HCT116 (cell line): ENCODE measurements at regions not wholly inside any gene's neighbourhood (a gene's known extent, or its start where the extent isn't known, plus 50 kb on each side); places are given as distances from the start of the nearest gene placed in this dataset.
"Not testable (repeated sequence)": the region's sequence is repeated elsewhere in the genome, so short reads cannot be mapped to it uniquely, and the experiment has no call there.

Experiments
- ATAC-seq: fragments of 200-7000 bp; cut with Tn5 transposase; 2 replicates; pipeline ENCODE4 v1.9.1; 2020; ENCODE audit warnings: mild to moderate bottlenecking, moderate library complexity
- BruUV-seq: library from RNA; stranded (reverse); fragments of 400-500 nt; replicated peaks from 2 replicates; lab custom pipeline; 2021; lab: Mats Ljungman, UMichigan
- CTCF ChIA-PET: fragments of 300-600 bp; sonication (Branson Sonifier 250); formaldehyde crosslinking; loops from one replicate; lab custom pipeline; 2021; ENCODE audit warnings: antibody characterized with exemption; lab: Charles Lee
- POLR2A ChIA-PET: fragments of 300-600, 350-600 bp; sonication (Branson Sonifier 250); formaldehyde crosslinking; loops from one replicate; lab custom pipeline; 2021; ENCODE audit warnings: antibody characterized with exemption; lab: Charles Lee
- RAD21 ChIA-PET, 2 experiments: fragments of 300-600 bp; sonication (Branson Sonifier 250); formaldehyde crosslinking; loops; one replicate each; lab custom pipeline; 2023; ENCODE audit warnings: low total read pairs in 2 of 2; ENCODE audit not compliant: uncharacterized antibody in 2 of 2, unreplicated experiment in 2 of 2, low non-redundant PET in 1 of 2; lab: Charles Lee
- DNase-seq: peaks from one replicate; pipeline ENCODE4 v3.0.0-alpha.2; 2010; ENCODE audit warnings: low read depth, low spot score
- H2AFZ ChIP-seq: fragments of 200-600 bp; shearing (Covaris generic), sonication (generic); 2 replicates; pipeline ENCODE4 v1.6.1; 2017; ENCODE audit warnings: low read depth, mixed run types, mixed read lengths, antibody characterized with exemption, low read length; ENCODE audit not compliant: poor library complexity, severe bottlenecking
- H3K27ac ChIP-seq: 2 replicates; pipeline ENCODE4 v1.5.1; 2012; ENCODE audit warnings: low read depth, low read length
- H3K27me3 ChIP-seq: fragments of 200-600 bp; sonication (generic); 2 replicates; pipeline ENCODE4 v1.6.1; 2016; ENCODE audit warnings: mixed run types, low read length, mixed read lengths; ENCODE audit not compliant: insufficient read depth
- H3K36me3 ChIP-seq, 2 experiments: fragments of 200-500 bp in 1 of 2; fragments of 200-600 bp in 1 of 2; sonication (Bioruptor generic) in 1 of 2; sonication (generic) in 1 of 2; 2 replicates each; pipeline versions ENCODE4 v1.5.1 to v1.6.1; 2014 to 2016; ENCODE audit warnings: low read length in 2 of 2, inconsistent platforms in 1 of 2, mixed read lengths in 1 of 2, mixed run types in 1 of 2; ENCODE audit not compliant: insufficient read depth in 2 of 2, control insufficient read depth in 1 of 2
- H3K4me1 ChIP-seq, 2 experiments: fragments of 200-600 bp in 1 of 2; sonication (generic) in 1 of 2; 2 replicates each; pipeline versions ENCODE4 v1.5.1 to v1.6.1; 2012 to 2017; ENCODE audit warnings: low read length in 2 of 2, inconsistent platforms in 1 of 2, mild to moderate bottlenecking in 1 of 2, mixed read lengths in 1 of 2, mixed run types in 1 of 2, moderate library complexity in 1 of 2; ENCODE audit not compliant: insufficient read depth in 2 of 2, control insufficient read depth in 1 of 2
- H3K4me2 ChIP-seq: fragments of 200-600 bp; sonication (generic); 2 replicates; pipeline ENCODE4 v1.6.1; 2017; ENCODE audit warnings: mixed run types, low read length, mixed read lengths
- H3K4me3 ChIP-seq, 2 experiments: fragments of 200-600 bp in 1 of 2; sonication (generic) in 1 of 2; replicated peaks in 1 of 2; 2 replicates each; pipeline ENCODE4 v1.5.1; 2011 to 2016; ENCODE audit warnings: low read length in 2 of 2, control low read depth in 1 of 2, low read depth in 1 of 2, mild to moderate bottlenecking in 1 of 2, mixed read lengths in 1 of 2, mixed run types in 1 of 2
- H3K79me2 ChIP-seq: fragments of 200-600 bp; sonication (generic); 2 replicates; pipeline ENCODE4 v1.6.1; 2017; ENCODE audit warnings: mild to moderate bottlenecking, mixed run types, low read length, moderate library complexity, mixed read lengths; ENCODE audit not compliant: insufficient read depth
- H3K9ac ChIP-seq: fragments of 200-600 bp; sonication (generic); 2 replicates; pipeline ENCODE4 v1.6.1; 2016; ENCODE audit warnings: low read length, mixed read lengths
- H3K9me2 ChIP-seq: fragments of 200-600 bp; sonication (generic), shearing (Covaris generic); 2 replicates; pipeline ENCODE4 v1.6.1; 2017; ENCODE audit warnings: mixed run types, mild to moderate bottlenecking, moderate library complexity; ENCODE audit not compliant: insufficient read depth
- H3K9me3 ChIP-seq, 2 experiments: fragments of 200-500 bp in 1 of 2; fragments of 200-600 bp in 1 of 2; sonication (Bioruptor generic) in 1 of 2; sonication (generic) in 1 of 2; 2 replicates each; pipeline ENCODE4 v1.6.1; 2014 to 2017; ENCODE audit warnings: low read length in 2 of 2, mixed read lengths in 2 of 2, inconsistent platforms in 1 of 2, low read depth in 1 of 2, mild to moderate bottlenecking in 1 of 2, mixed run types in 1 of 2, moderate library complexity in 1 of 2; ENCODE audit not compliant: control insufficient read depth in 1 of 2, insufficient read depth in 1 of 2
- H4K20me1 ChIP-seq: fragments of 200-600 bp; sonication (generic), shearing (Covaris generic); 2 replicates; pipeline ENCODE4 v1.6.1; 2017; ENCODE audit warnings: mixed run types, mild to moderate bottlenecking, moderate library complexity; ENCODE audit not compliant: insufficient read depth
- CBX3 ChIP-seq: IDR thresholded peaks from 2 replicates; pipeline ENCODE4 v1.6.1; 2012; ENCODE audit warnings: low read depth
- FOSL1 ChIP-seq: IDR thresholded peaks from 2 replicates; pipeline ENCODE4 v1.6.1; 2012; ENCODE audit warnings: low read depth
- JUND ChIP-seq: IDR thresholded peaks from 2 replicates; pipeline ENCODE4 v1.6.1; 2012
- POLR2AphosphoS5 ChIP-seq: IDR thresholded peaks from 2 replicates; pipeline ENCODE4 v1.6.1; 2011; ENCODE audit warnings: mild to moderate bottlenecking, low read depth, low read length, moderate library complexity
- RAD21 ChIP-seq: IDR thresholded peaks from 2 replicates; pipeline ENCODE4 v1.6.1; 2012; ENCODE audit warnings: low read depth, mild to moderate bottlenecking
- SIN3A ChIP-seq: IDR thresholded peaks from 2 replicates; pipeline ENCODE4 v1.6.1; 2012; ENCODE audit warnings: low read depth
- SP1 ChIP-seq: IDR thresholded peaks from 2 replicates; pipeline ENCODE4 v1.6.1; 2012; ENCODE audit warnings: low read depth
- intact Hi-C: fragments of 100-400 bp; cut with micrococcal nuclease; formaldehyde crosslinking; loops from 2 replicates; pipeline ENCODE4 v1.10.0; 2022
- TF ChIP-seq, protein P1 (sequence below): IDR thresholded peaks from 2 replicates; pipeline ENCODE4 v1.6.1; 2012

- H3K36me3 ChIP-seq, result peaks cover 0 to 17% of the 10 kb centered on the region in 2 experiments; a peak in 1 of 4 replicates
These were observed 928.0 kb upstream of the ALCAM start for GRCh38 chr3:104438706-104439105.

DNA sequence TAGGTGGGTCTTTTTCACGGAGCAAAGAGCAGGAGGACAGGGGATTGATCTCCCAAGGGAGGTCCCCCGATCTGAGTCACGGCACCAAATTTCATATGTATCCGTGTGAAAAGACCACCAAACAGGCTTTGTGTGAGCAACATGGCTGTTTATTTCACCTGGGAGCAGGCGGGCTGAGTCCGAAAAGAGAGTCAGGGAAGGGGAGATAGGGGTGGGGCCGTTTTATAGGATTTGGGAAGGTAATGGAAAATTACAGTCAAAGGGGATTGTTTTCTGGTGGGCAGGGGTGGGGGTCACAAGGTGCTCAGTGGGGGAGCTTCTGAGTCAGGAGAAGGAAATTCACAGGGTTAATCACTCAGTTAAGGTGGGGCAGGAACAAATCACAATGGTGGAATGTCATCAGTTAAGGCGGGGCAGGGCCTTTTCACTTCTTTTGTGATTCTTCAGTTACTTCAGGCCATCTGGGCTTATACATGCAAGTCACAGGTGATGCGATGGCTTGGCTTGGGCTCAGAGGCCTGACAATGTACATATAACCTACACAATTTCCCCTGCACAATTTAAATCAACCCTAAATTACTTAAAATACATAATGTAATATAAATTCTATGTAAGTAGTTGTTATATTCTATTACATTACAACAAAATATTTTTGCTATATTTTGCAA is 921.3 kb upstream of the ALCAM start:
- CTCF ChIA-PET, result interaction anchor here (0.9 kb wide), 1 partner anchor 16 kb away, joined by 3 read pairs; no protein-coding TSS in a partner anchor
- POLR2A ChIA-PET, result interaction anchor here (1.6 kb wide), 1 partner anchor 8 kb away, joined by 6 read pairs; no protein-coding TSS in a partner anchor
- H2AFZ ChIP-seq, RAD21 ChIA-PET, H3K27me3 ChIP-seq, H3K36me3 ChIP-seq, H3K9me2 ChIP-seq, H4K20me1 ChIP-seq, intact Hi-C loops, BruUV-seq, H3K9me3 ChIP-seq: not testable (repeated sequence)
- H3K27ac ChIP-seq, result peak overlapping the region; percentile 92
- peak overlapping the region; percentile 67 to 74 for H3K4me3 ChIP-seq
- H3K4me2 ChIP-seq, result peak overlapping the region; percentile 74
- H3K4me1 ChIP-seq, result peaks cover 16 to 43% of the 10 kb centered on the region in 2 experiments
- TF ChIP-seq SP1, result peak; percentile 75
- 0 out of 2 replicates have a peak, but pooled peaks have one; percentile 58 for TF ChIP-seq CBX3
- TF ChIP-seq FOSL1, result 0 out of 2 replicates have a peak, but pooled peaks have one; percentile 38
- TF ChIP-seq POLR2AphosphoS5, result peak; percentile 83
- peak; percentile 47 for TF ChIP-seq JUND
- peak; percentile 73 for TF ChIP-seq SIN3A
- TF ChIP-seq, protein P1, sequence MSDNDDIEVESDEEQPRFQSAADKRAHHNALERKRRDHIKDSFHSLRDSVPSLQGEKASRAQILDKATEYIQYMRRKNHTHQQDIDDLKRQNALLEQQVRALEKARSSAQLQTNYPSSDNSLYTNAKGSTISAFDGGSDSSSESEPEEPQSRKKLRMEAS, result 0 out of 2 replicates have a peak, but pooled peaks have one; percentile 20
- DNase-seq (peak; percentile 59), ATAC-seq (peak; percentile 25; the same call in 1 of the 2 replicates)
- H3K79me2 ChIP-seq, result peaks cover 55% of the 10 kb centered on the region
- H3K9ac ChIP-seq, result peak overlapping the region; percentile 82

More at GRCh38 chr3:104438706-104439105, 928.0 kb upstream of the ALCAM start:
- Histone ChIP-seq H3K9ac (peak overlapping the region; percentile 64), H4K20me1 (no peaks in the 10 kb centered on the region; the same call in 1 of the 2 replicates), H3K9me3 (no peaks in the 10 kb centered on the region), H2AFZ (no peak overlapping the region), H3K79me2 (peaks cover 83% of the 10 kb centered on the region), H3K4me1 (peaks cover 46 to 73% of the 10 kb centered on the region in 2 experiments), H3K4me2 (peak overlapping the region; percentile 70), H3K9me2 (no peaks in the 10 kb centered on the region), H3K4me3 (peak overlapping the region; percentile 6 to 33), H3K27me3 (no peaks in the 10 kb centered on the region)
- DNase-seq (no peak), ATAC-seq (no peak)
- no TSS peak for BruUV-seq
- ChIA-PET POLR2A (no interaction called here), RAD21 (no interaction called here)
- intact Hi-C loops, result no loop called here
- TF ChIP-seq POLR2AphosphoS5 (0 out of 2 replicates have a peak, but pooled peaks have one; percentile 27), RAD21 (no peak)
- TF ChIP-seq, all 23 proteins: peak for 1
- CTCF ChIA-PET, result interaction anchor here (1.5 kb wide), 1 partner anchor 22 kb away, joined by 3 read pairs; no protein-coding TSS in a partner anchor
- H3K27ac ChIP-seq, result peak overlapping the region; percentile 61
